GM10266 (cell line): ENCODE measurements at regions not wholly inside any gene's neighbourhood (a gene's known extent, or its start where the extent isn't known, plus 50 kb on each side); places are given as distances from the start of the nearest gene placed in this dataset.
"Not testable (repeated sequence)": the region's sequence is repeated elsewhere in the genome, so short reads cannot be mapped to it uniquely, and the experiment has no call there.

Source experiments
- DNase-seq: peaks from one replicate; pipeline ENCODE4 v3.0.0; 2012; ENCODE audit errors: extremely low spot score
- TF ChIP-seq, protein P1 (sequence below): IDR thresholded peaks from 2 replicates; pipeline ENCODE4 v1.5.1; 2012; ENCODE audit warnings: mild to moderate bottlenecking, low read depth; ENCODE audit not compliant: control insufficient read depth, insufficient read depth; ENCODE audit errors: missing control alignments

DNA sequence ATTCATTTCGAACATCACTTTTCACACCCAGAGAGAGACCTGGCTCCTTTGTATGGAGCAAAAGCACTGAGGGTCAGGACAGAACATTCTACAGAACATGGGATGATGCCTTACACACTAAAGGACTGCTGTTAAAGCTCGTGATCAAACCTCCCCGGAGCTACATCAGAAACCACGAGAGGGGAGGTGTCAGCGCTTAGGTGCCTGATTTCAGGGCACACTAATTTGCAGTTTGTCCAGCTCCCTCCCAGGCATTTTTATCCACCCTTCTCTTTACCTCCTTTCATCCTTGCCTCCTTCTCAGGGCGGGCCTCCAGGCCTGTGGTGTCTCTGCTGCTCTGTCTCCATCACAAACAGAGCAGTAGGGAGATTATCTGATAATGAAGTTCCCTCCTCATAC, 127.5 kb downstream of the VPREB1 start:
- TF ChIP-seq, protein P1, sequence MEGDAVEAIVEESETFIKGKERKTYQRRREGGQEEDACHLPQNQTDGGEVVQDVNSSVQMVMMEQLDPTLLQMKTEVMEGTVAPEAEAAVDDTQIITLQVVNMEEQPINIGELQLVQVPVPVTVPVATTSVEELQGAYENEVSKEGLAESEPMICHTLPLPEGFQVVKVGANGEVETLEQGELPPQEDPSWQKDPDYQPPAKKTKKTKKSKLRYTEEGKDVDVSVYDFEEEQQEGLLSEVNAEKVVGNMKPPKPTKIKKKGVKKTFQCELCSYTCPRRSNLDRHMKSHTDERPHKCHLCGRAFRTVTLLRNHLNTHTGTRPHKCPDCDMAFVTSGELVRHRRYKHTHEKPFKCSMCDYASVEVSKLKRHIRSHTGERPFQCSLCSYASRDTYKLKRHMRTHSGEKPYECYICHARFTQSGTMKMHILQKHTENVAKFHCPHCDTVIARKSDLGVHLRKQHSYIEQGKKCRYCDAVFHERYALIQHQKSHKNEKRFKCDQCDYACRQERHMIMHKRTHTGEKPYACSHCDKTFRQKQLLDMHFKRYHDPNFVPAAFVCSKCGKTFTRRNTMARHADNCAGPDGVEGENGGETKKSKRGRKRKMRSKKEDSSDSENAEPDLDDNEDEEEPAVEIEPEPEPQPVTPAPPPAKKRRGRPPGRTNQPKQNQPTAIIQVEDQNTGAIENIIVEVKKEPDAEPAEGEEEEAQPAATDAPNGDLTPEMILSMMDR, result no peak
- no peak for DNase-seq

- TF ChIP-seq, protein P1, result no peak
- DNase-seq, result no peak
These were observed 129.6 kb downstream of the VPREB1 start for GRCh38 chr22:22374163-22374562.

GRCh38 chr22:22374579-22374978, 130.0 kb downstream of the VPREB1 start:
- DNase-seq, result no peak
- TF ChIP-seq, protein P1, result no peak

- TF ChIP-seq, protein P1, result no peak
- no peak for DNase-seq
These were observed 131.2 kb downstream of the VPREB1 start for GRCh38 chr22:22375576-22376351.

DNA sequence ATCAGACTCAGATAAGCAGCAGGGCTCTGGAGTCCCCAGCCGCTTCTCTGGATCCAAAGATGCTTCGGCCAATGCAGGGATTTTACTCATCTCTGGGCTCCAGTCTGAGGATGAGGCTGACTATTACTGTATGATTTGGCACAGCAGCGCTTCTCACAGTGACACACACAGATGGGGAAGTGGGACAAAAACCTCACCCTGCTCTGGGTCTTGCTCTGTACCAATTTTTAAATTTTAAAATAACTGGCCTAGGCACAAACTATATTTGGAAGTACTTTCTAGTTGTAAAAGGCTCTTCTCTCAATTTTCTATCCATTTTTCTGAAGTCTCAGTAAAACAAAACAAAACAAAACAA, 131.7 kb downstream of the VPREB1 start:
- TF ChIP-seq, protein P1, result no peak
- DNase-seq, result no peak

DNA sequence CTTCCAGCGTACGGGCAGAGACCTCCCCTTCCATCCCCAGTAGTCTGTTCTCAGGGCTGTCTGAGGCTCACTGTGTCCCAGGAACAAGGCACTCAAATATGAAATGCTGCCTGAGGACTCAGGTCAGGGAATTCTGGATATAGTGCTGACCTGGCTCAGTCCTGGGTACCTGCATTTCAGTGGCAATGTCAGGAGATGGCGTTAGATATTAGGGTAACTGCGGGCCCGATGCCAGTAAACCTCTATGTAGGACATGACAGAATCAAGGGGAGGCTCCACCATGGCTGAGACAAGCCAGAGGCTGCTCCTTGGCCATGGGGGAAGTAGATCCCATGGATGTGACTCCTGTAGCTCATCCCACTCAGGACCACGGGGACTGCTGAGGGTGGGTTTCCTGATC, 131.7 kb downstream of the ZNF280B start:
- not testable (repeated sequence) for DNase-seq

DNA sequence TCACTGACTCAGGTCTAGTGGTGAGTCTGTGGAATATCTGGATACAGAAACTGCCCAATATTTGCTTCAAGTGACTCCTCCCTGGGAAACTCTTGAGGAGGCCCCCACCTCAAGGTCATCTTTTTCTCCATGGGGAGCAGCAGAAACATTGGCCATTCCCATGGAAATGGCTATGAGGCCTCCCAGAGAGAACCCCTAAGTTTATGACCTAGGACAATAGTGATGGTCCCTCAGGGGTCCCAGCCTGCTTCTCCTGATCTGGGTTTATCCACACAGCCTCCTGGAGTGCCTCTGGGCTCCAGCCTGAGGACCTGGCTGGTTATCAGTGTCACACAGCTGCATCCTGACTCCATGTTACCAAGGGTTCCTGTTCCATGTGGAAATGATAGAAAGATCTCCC, 131.2 kb downstream of the ZNF280B start:
- TF ChIP-seq, protein P1, result no peak
- DNase-seq, result no peak
